ENCODE measurements at regions not wholly inside any gene's neighbourhood (a gene's known extent, or its start where the extent isn't known, plus 50 kb on each side); places are given as distances from the start of the nearest gene placed in this dataset.

DNA sequence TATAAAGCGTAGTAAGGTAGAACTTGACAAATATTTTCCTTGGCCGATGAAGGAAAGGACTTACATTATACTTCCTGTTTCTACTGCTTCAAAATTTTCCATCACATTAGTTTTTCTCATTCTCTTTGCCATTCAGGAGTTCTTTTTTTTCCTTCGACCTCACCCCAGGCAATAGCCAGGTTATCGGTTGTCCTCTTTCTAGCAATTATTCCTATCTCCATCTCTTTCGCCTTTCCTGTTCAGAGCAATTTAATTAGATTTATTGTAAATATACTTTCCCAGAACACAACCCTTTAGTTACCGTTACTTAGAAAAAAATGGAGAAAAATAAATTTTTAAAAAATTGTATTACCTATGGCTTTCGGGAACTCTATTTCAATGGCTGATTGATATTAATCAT, 205.2 kb downstream of the KCNJ2 start:
- H3K27me3 ChIP-seq, result no peaks in the 10 kb centered on the region
- no peak overlapping the region for H3K4me3 ChIP-seq (ENCODE audit: low read depth in 1 of 2, low read length in 1 of 2)
- H3K27ac ChIP-seq, result no peak overlapping the region
- peaks cover 3 to 4% of the 10 kb centered on the region in 2 experiments for H3K4me1 ChIP-seq (ENCODE audit: control insufficient read depth in 1 of 2, insufficient read depth in 1 of 2, low read depth in 1 of 2, low read length in 1 of 2)
- no peaks in the 10 kb centered on the region for H3K9me3 ChIP-seq
- TF ChIP-seq, protein P1, sequence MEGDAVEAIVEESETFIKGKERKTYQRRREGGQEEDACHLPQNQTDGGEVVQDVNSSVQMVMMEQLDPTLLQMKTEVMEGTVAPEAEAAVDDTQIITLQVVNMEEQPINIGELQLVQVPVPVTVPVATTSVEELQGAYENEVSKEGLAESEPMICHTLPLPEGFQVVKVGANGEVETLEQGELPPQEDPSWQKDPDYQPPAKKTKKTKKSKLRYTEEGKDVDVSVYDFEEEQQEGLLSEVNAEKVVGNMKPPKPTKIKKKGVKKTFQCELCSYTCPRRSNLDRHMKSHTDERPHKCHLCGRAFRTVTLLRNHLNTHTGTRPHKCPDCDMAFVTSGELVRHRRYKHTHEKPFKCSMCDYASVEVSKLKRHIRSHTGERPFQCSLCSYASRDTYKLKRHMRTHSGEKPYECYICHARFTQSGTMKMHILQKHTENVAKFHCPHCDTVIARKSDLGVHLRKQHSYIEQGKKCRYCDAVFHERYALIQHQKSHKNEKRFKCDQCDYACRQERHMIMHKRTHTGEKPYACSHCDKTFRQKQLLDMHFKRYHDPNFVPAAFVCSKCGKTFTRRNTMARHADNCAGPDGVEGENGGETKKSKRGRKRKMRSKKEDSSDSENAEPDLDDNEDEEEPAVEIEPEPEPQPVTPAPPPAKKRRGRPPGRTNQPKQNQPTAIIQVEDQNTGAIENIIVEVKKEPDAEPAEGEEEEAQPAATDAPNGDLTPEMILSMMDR (IDR thresholded peaks at IDR 0.05), result no peak
- H3K36me3 ChIP-seq, result no peaks in the 10 kb centered on the region

DNA sequence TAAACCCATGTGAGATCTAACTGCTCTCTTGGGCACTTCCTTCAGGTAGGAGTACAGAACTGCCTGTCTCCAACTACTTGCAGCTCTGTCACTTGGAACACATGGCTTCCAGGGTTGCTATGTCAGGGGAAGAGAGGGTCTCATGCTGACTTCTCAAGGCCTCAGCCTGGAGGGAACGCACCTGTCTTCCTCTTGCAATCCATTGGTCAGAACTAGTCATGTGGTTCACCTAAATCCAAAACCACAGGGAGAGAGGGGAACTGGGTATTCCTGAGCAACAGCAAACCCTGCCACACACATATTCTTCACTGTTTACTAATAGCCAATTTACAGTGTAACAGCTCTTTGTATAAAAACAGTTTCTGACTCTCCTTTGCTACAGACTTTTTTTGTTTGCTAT, 206.1 kb downstream of the KCNJ2 start:
- Histone ChIP-seq H3K4me1 (ENCODE audit: control insufficient read depth in 1 of 2, insufficient read depth in 1 of 2, low read depth in 1 of 2, low read length in 1 of 2) (peaks cover 3 to 4% of the 10 kb centered on the region in 2 experiments), H3K9me3 (no peaks in the 10 kb centered on the region), H3K27me3 (no peaks in the 10 kb centered on the region), H3K4me3 (ENCODE audit: low read depth in 1 of 2, low read length in 1 of 2) (no peak overlapping the region), H3K36me3 (no peaks in the 10 kb centered on the region), H3K27ac (no peak overlapping the region)
- TF ChIP-seq, protein P1 (IDR thresholded peaks at IDR 0.05), result no peak

GRCh38 chr17:70375813-70376770, 206.8 kb downstream of the KCNJ2 start:
- TF ChIP-seq, protein P1 (IDR thresholded peaks at IDR 0.05), result no peak
- H3K36me3 ChIP-seq, result no peaks in the 10 kb centered on the region
- H3K27ac ChIP-seq, result no peak overlapping the region

GRCh38 chr17:70377654-70378053, 208.3 kb downstream of the KCNJ2 start:
- TF ChIP-seq, protein P1 (IDR thresholded peaks at IDR 0.05), result no peak
- Histone ChIP-seq H3K4me1 (ENCODE audit: control insufficient read depth in 1 of 2, insufficient read depth in 1 of 2, low read depth in 1 of 2, low read length in 1 of 2) (no peaks in the 10 kb centered on the region), H3K4me3 (ENCODE audit: low read depth in 1 of 2, low read length in 1 of 2) (no peak overlapping the region), H3K27me3 (no peaks in the 10 kb centered on the region), H3K36me3 (no peaks in the 10 kb centered on the region), H3K27ac (no peak overlapping the region), H3K9me3 (no peaks in the 10 kb centered on the region)

More at GRCh38 chr17:70375813-70376770, 206.8 kb downstream of the KCNJ2 start:
- Histone ChIP-seq H3K4me1 (ENCODE audit: control insufficient read depth in 1 of 2, insufficient read depth in 1 of 2, low read depth in 1 of 2, low read length in 1 of 2) (no peaks in the 10 kb centered on the region), H3K9me3 (no peaks in the 10 kb centered on the region), H3K4me3 (ENCODE audit: low read depth in 1 of 2, low read length in 1 of 2) (no peak overlapping the region), H3K27me3 (no peaks in the 10 kb centered on the region)

GRCh38 chr17:70378076-70378475, 208.7 kb downstream of the KCNJ2 start:
- no peaks in the 10 kb centered on the region for H3K4me1 ChIP-seq (ENCODE audit: control insufficient read depth in 1 of 2, insufficient read depth in 1 of 2, low read depth in 1 of 2, low read length in 1 of 2)
- H3K9me3 ChIP-seq, result no peaks in the 10 kb centered on the region
- H3K36me3 ChIP-seq, result no peaks in the 10 kb centered on the region
- TF ChIP-seq, protein P1 (IDR thresholded peaks at IDR 0.05), result no peak
- no peaks in the 10 kb centered on the region for H3K27me3 ChIP-seq
- H3K27ac ChIP-seq, result no peak overlapping the region
- H3K4me3 ChIP-seq (ENCODE audit: low read depth in 1 of 2, low read length in 1 of 2), result no peak overlapping the region
